Testis (tissue), 2 donors: ENCODE measurements at regions not wholly inside any gene's neighbourhood (a gene's known extent, or its start where the extent isn't known, plus 50 kb on each side); places are given as distances from the start of the nearest gene placed in this dataset.

Experiments
- DNase-seq: peaks from one replicate; pipeline ENCODE4 v3.0.0-alpha.2; 2019
- H3K27ac ChIP-seq, 2 donors: fragments of 200-600 bp; sonication (generic); one replicate each; pipeline ENCODE4 v1.5.1; 2019
- H3K27me3 ChIP-seq: fragments of 200-600 bp; sonication (generic); one replicate; pipeline ENCODE4 v1.5.1; 2019
- H3K36me3 ChIP-seq: fragments of 200-600 bp; sonication (generic); one replicate; pipeline ENCODE4 v1.5.1; 2017; ENCODE audit warnings: low read depth; ENCODE audit errors: missing control alignments
- H3K4me1 ChIP-seq: fragments of 200-600 bp; sonication (generic); one replicate; pipeline ENCODE4 v1.5.1; 2019
- H3K4me3 ChIP-seq, 2 donors: fragments of 200-600 bp; sonication (generic); one replicate each; pipeline ENCODE4 v1.5.1; 2017 to 2019
- H3K9me3 ChIP-seq: fragments of 200-600 bp; sonication (generic); one replicate; pipeline ENCODE4 v1.5.1; 2017
- POLR2A ChIP-seq: fragments of 450-650 bp; IDR thresholded peaks from one replicate; pipeline ENCODE4 v1.6.1; 2017; ENCODE audit warnings: antibody characterized with exemption, mild to moderate bottlenecking, moderate library complexity
- WGBS, 2 donors: methylation state at CpG; one replicate each; pipeline ENCODE4 v1.1.5; 2018; 5-methylcytosine and 5-hydroxymethylcytosine counted together
- intact Hi-C: fragments of 100-400 bp; cut with DNase I; formaldehyde crosslinking; loops from one replicate; pipeline ENCODE4 v1.15.1; 2023; ENCODE audit warnings: low total_unique reads
- TF ChIP-seq, protein P1 (sequence below), 3 experiments: fragments of 450-650 bp in 2 of 3; fragments of 200-600 bp in 1 of 3; sonication (generic) in 1 of 3; IDR thresholded peaks; one replicate each; pipeline ENCODE4 v1.5.1; 2016 to 2019; ENCODE audit warnings: antibody characterized with exemption in 3 of 3, mild to moderate bottlenecking in 2 of 3, moderate library complexity in 1 of 3

DNA sequence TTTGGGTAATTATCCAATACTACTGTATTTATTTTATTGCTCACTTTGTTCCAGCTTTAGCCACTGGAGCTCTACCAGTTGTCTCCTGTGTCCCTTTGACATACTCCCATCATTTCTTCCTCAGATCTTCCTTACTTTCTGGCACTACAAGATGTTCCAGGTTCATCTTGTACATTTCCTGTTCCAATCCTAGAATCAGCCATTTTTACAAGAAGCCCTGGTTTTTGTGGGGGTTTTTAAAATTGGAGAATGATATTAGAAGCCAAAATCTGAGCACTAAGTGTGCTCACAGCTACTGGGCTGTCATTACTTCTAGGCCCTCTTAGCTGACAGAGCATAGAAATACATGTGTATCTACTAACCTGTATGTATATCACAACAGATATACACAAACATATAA, 164.3 kb downstream of the ZFP36L2 start:
- peaks cover 3% of the 10 kb centered on the region for H3K4me1 ChIP-seq
- TF ChIP-seq, protein P1, sequence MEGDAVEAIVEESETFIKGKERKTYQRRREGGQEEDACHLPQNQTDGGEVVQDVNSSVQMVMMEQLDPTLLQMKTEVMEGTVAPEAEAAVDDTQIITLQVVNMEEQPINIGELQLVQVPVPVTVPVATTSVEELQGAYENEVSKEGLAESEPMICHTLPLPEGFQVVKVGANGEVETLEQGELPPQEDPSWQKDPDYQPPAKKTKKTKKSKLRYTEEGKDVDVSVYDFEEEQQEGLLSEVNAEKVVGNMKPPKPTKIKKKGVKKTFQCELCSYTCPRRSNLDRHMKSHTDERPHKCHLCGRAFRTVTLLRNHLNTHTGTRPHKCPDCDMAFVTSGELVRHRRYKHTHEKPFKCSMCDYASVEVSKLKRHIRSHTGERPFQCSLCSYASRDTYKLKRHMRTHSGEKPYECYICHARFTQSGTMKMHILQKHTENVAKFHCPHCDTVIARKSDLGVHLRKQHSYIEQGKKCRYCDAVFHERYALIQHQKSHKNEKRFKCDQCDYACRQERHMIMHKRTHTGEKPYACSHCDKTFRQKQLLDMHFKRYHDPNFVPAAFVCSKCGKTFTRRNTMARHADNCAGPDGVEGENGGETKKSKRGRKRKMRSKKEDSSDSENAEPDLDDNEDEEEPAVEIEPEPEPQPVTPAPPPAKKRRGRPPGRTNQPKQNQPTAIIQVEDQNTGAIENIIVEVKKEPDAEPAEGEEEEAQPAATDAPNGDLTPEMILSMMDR (IDR thresholded peaks at IDR 0.05) = no peak
- no peak for TF ChIP-seq POLR2A
- no peaks in the 10 kb centered on the region for H3K9me3 ChIP-seq
- intact Hi-C loops = no loop called here
- no peak for DNase-seq
- no peak overlapping the region for H3K27ac ChIP-seq
- no peaks in the 10 kb centered on the region for H3K27me3 ChIP-seq
- no peak overlapping the region for H3K4me3 ChIP-seq
- no peaks in the 10 kb centered on the region for H3K36me3 ChIP-seq

DNA sequence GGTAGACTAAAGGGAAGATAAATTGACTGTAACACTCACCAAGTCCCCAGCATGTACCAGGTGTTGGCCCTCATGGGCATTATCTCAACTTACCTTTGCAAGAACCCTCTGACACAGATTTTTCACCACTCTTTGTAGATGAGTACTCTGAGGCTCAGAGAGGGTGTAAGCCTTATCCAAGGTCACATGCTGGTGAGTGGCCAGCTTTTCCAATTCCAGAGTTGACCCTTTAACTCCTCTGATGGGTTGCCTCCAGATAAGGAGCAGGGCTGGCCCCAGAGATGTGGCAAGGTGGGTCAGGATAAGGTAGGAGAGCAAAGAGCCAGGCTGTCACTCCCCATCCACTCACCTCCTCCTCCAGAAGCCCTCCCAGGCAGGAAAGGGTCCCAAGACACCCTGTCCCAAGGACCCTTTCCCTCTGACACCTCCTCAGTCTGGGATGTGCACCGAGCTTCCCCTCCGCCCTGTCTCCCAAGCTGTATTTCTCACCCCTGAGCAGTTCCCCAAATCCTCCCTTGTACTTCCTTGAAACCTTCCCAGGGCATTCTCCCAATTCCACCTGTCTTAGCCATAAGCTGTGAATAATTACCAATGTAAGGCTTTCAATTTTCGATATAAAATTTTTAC, 165.9 kb downstream of the ZFP36L2 start:
- Histone ChIP-seq H3K27ac (no peak overlapping the region), H3K27me3 (no peaks in the 10 kb centered on the region), H3K4me1 (peaks cover 3% of the 10 kb centered on the region), H3K4me3 (no peak overlapping the region), H3K9me3 (no peaks in the 10 kb centered on the region), H3K36me3 (no peaks in the 10 kb centered on the region)
- DNase-seq = no peak
- intact Hi-C loops = no loop called here
- no peak for TF ChIP-seq POLR2A
- TF ChIP-seq, protein P1 (IDR thresholded peaks at IDR 0.05) = no peak
- 84 to 90% methylated on average over 3 of the region's 3 CpGs for WGBS, 2 donors

DNA sequence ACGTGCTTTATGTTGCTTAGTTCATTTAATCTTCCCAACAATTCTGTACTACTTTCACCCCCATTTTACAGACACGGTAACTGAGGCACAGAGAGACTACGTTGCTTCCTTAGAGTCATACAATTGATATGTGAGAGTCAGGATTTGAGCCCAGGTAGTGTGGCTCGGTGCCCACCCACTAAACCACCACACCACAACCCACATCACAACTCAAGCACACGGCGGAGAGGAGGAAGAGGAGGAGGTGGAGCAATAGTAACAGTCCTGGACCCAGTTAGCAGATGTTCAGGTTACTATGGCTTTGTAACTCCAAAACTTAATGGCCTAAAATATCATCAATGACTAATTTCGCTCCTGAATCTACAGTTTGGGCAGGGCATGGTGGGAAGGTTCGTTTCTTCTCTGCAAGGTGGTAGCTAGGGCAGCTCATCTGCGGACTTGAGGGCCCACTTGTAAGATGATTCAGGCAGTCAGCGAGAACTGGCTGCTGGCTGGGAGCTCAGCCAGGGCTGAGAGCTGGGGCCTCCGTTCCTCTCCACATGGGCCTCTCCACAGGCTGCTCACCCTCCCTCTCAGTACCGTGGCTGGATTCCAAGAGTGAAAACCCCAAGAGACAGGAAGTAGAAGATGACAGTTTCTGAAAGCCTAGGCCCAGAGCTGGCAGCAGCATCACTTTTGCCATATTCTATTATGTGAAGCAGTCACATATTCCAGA, 167.1 kb downstream of the ZFP36L2 start:
- WGBS, 2 donors = 75 to 80% methylated on average over 8 to 12 of the region's 12 CpGs
- H3K4me3 ChIP-seq = no peak overlapping the region
- intact Hi-C loops = no loop called here
- H3K27me3 ChIP-seq = no peaks in the 10 kb centered on the region
- peak; percentile 64 for DNase-seq
- no peaks in the 10 kb centered on the region for H3K36me3 ChIP-seq
- H3K9me3 ChIP-seq = no peaks in the 10 kb centered on the region
- H3K27ac ChIP-seq = no peak overlapping the region
- TF ChIP-seq, protein P1 (IDR thresholded peaks at IDR 0.05) = no peak
- TF ChIP-seq POLR2A = no peak
- peaks cover 3% of the 10 kb centered on the region for H3K4me1 ChIP-seq

DNA sequence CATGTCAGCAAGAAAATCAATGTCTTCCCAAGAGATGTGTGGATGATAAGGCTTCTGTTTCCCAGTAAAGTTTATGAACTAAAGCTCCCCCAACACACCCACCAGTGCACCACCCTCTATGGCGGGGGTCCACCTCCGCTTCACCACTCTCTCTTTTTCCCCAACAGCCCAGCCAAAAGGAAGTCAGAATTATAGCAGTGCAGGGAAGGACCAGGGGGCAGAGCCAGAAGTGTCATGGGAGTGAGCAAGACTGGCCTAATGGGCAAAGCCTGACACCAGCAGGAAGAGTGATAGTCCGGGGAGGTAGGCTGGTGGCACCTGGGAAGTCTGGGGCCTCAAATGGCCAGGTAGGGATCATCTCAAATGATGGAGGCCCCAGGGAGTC, 167.7 kb downstream of the ZFP36L2 start:
- TF ChIP-seq, protein P1 (IDR thresholded peaks at IDR 0.05) = no peak
- TF ChIP-seq POLR2A = no peak
- Histone ChIP-seq H3K27me3 (no peaks in the 10 kb centered on the region), H3K36me3 (no peaks in the 10 kb centered on the region), H3K27ac (no peak overlapping the region), H3K9me3 (no peaks in the 10 kb centered on the region), H3K4me3 (no peak overlapping the region), H3K4me1 (peaks cover 3% of the 10 kb centered on the region)
- 84 to 92% methylated on average over 3 of the region's 3 CpGs for WGBS, 2 donors
- no peak for DNase-seq
- intact Hi-C loops = no loop called here
